ENCODE measurements at regions not wholly inside any gene's neighbourhood (a gene's known extent, or its start where the extent isn't known, plus 50 kb on each side); places are given as distances from the start of the nearest gene placed in this dataset.
"Not testable (repeated sequence)": the region's sequence is repeated elsewhere in the genome, so short reads cannot be mapped to it uniquely, and the experiment has no call there.

GRCh38 chr15:84421513-84422181 lies 179.2 kb upstream of the ZSCAN2 start:
- not testable (repeated sequence) for DNase-seq

GRCh38 chr15:84425327-84425726 lies 175.5 kb upstream of the ZSCAN2 start:
- DNase-seq: not testable (repeated sequence)

GRCh38 chr15:84473305-84473877 lies 127.4 kb upstream of the ZSCAN2 start:
- DNase-seq: not testable (repeated sequence)

GRCh38 chr15:84476364-84477033 lies 124.3 kb upstream of the ZSCAN2 start:
- not testable (repeated sequence) for DNase-seq

- DNase-seq: not testable (repeated sequence)
Measured at GRCh38 chr15:84477550-84477949, 123.3 kb upstream of the ZSCAN2 start.

- not testable (repeated sequence) for DNase-seq
Measured at GRCh38 chr15:84480174-84480681, 120.6 kb upstream of the ZSCAN2 start.

GRCh38 chr15:84483859-84484258 lies 117.0 kb upstream of the ZSCAN2 start:
- DNase-seq: not testable (repeated sequence)

GRCh38 chr15:84500165-84500889 lies 100.5 kb upstream of the ZSCAN2 start:
- DNase-seq: peak in 1 of 2 experiments; percentile 28

GRCh38 chr15:84503101-84503500 lies 97.7 kb upstream of the ZSCAN2 start:
- not testable (repeated sequence) for DNase-seq

GRCh38 chr15:84505552-84505951 lies 95.3 kb upstream of the ZSCAN2 start:
- not testable (repeated sequence) for DNase-seq

- not testable (repeated sequence) for DNase-seq
Measured at GRCh38 chr15:84512324-84512723, 88.5 kb upstream of the ZSCAN2 start.

- DNase-seq: not testable (repeated sequence)
Measured at GRCh38 chr15:84516773-84517172, 84.0 kb upstream of the ZSCAN2 start.

- not testable (repeated sequence) for DNase-seq
Measured at GRCh38 chr15:84525491-84526344, 75.1 kb upstream of the ZSCAN2 start.

GRCh38 chr15:84530751-84531150 lies 70.1 kb upstream of the ZSCAN2 start:
- DNase-seq: not testable (repeated sequence)

- not testable (repeated sequence) for DNase-seq
Measured at GRCh38 chr15:84531223-84531622, 69.6 kb upstream of the ZSCAN2 start.

GRCh38 chr15:84531709-84532367 lies 69.0 kb upstream of the ZSCAN2 start:
- not testable (repeated sequence) for DNase-seq

GRCh38 chr15:84533705-84534104 lies 67.1 kb upstream of the ZSCAN2 start:
- DNase-seq: not testable (repeated sequence)

GRCh38 chr15:84534561-84535235 lies 66.1 kb upstream of the ZSCAN2 start:
- not testable (repeated sequence) for DNase-seq

GRCh38 chr15:84536181-84536580 lies 64.6 kb upstream of the ZSCAN2 start:
- not testable (repeated sequence) for DNase-seq

- not testable (repeated sequence) for DNase-seq
Measured at GRCh38 chr15:84544586-84544985, 56.2 kb upstream of the ZSCAN2 start.

- DNase-seq: not testable (repeated sequence)
Measured at GRCh38 chr15:84547150-84547549, 53.7 kb upstream of the ZSCAN2 start.

Measured in activated CD4-positive, alpha-beta T cell treated with anti-CD3 and anti-CD28 coated beads, Interleukin-2, amount 50 U/mL, for 4 hours (primary cell).